ENCODE measurements at regions not wholly inside any gene's neighbourhood (a gene's known extent, or its start where the extent isn't known, plus 50 kb on each side); places are given as distances from the start of the nearest gene placed in this dataset.
"Not testable (repeated sequence)": the region's sequence is repeated elsewhere in the genome, so short reads cannot be mapped to it uniquely, and the experiment has no call there.

GRCh38 chr15:46946953-46947352 is 770.4 kb upstream of the SEMA6D start:
- H3K4me3 ChIP-seq (ENCODE audit: low read length), result no peak overlapping the region
- H3K4me1 ChIP-seq (ENCODE audit: control insufficient read depth, insufficient read depth, low read length), result no peaks in the 10 kb centered on the region
- H3K4me2 ChIP-seq (ENCODE audit: low read length), result no peak overlapping the region
- H3K9ac ChIP-seq (ENCODE audit: low read depth, low read length), result no peak overlapping the region
- H3K27me3 ChIP-seq (ENCODE audit: control insufficient read depth, insufficient read depth, low read length), result no peaks in the 10 kb centered on the region
- peaks cover 13% of the 10 kb centered on the region for H3K9me3 ChIP-seq (replicated peaks; ENCODE audit: low read length)
- H3K36me3 ChIP-seq (ENCODE audit: insufficient read depth, low read length), result no peaks in the 10 kb centered on the region

- no peak overlapping the region for H3K9ac ChIP-seq (ENCODE audit: low read depth, low read length)
- H3K36me3 ChIP-seq (ENCODE audit: insufficient read depth, low read length), result no peaks in the 10 kb centered on the region
- no peak overlapping the region for H3K4me3 ChIP-seq (ENCODE audit: low read length)
- H3K27me3 ChIP-seq (ENCODE audit: control insufficient read depth, insufficient read depth, low read length), result no peaks in the 10 kb centered on the region
- peaks cover under 1% of the 10 kb centered on the region for H3K9me3 ChIP-seq (replicated peaks; ENCODE audit: low read length)
- H3K4me2 ChIP-seq (ENCODE audit: low read length), result no peak overlapping the region
- no peaks in the 10 kb centered on the region for H3K4me1 ChIP-seq (ENCODE audit: control insufficient read depth, insufficient read depth, low read length)
Observed at GRCh38 chr15:46955576-46955975, 761.7 kb upstream of the SEMA6D start.

- Histone ChIP-seq H3K9ac (ENCODE audit: low read depth, low read length) (no peak overlapping the region), H3K27me3 (ENCODE audit: control insufficient read depth, insufficient read depth, low read length) (no peaks in the 10 kb centered on the region), H3K9me3 (replicated peaks; ENCODE audit: low read length) (no peaks in the 10 kb centered on the region), H3K36me3 (ENCODE audit: insufficient read depth, low read length) (no peaks in the 10 kb centered on the region), H3K4me2 (ENCODE audit: low read length) (no peak overlapping the region), H3K4me3 (ENCODE audit: low read length) (no peak overlapping the region), H3K4me1 (ENCODE audit: control insufficient read depth, insufficient read depth, low read length) (no peaks in the 10 kb centered on the region)
Observed at GRCh38 chr15:46956456-46956855, 760.8 kb upstream of the SEMA6D start.

GRCh38 chr15:46956881-46957280 is 760.4 kb upstream of the SEMA6D start:
- Histone ChIP-seq H3K36me3 (ENCODE audit: insufficient read depth, low read length) (no peaks in the 10 kb centered on the region), H3K4me2 (ENCODE audit: low read length) (no peak overlapping the region)

GRCh38 chr15:46960581-46960980 is 756.7 kb upstream of the SEMA6D start:
- Histone ChIP-seq H3K4me3 (ENCODE audit: low read length) (no peak overlapping the region), H3K27me3 (ENCODE audit: control insufficient read depth, insufficient read depth, low read length) (no peaks in the 10 kb centered on the region), H3K9ac (ENCODE audit: low read depth, low read length) (no peak overlapping the region), H3K36me3 (ENCODE audit: insufficient read depth, low read length) (no peaks in the 10 kb centered on the region), H3K4me1 (ENCODE audit: control insufficient read depth, insufficient read depth, low read length) (no peaks in the 10 kb centered on the region), H3K9me3 (replicated peaks; ENCODE audit: low read length) (no peaks in the 10 kb centered on the region), H3K4me2 (ENCODE audit: low read length) (no peak overlapping the region)

More at GRCh38 chr15:46956881-46957280, 760.4 kb upstream of the SEMA6D start:
- H3K9me3 ChIP-seq (replicated peaks; ENCODE audit: low read length), result no peaks in the 10 kb centered on the region
- no peaks in the 10 kb centered on the region for H3K27me3 ChIP-seq (ENCODE audit: control insufficient read depth, insufficient read depth, low read length)
- H3K4me1 ChIP-seq (ENCODE audit: control insufficient read depth, insufficient read depth, low read length), result no peaks in the 10 kb centered on the region
- no peak overlapping the region for H3K4me3 ChIP-seq (ENCODE audit: low read length)
- H3K9ac ChIP-seq (ENCODE audit: low read depth, low read length), result no peak overlapping the region

GRCh38 chr15:46961795-46962194 is 755.5 kb upstream of the SEMA6D start:
- Histone ChIP-seq H3K4me1 (ENCODE audit: control insufficient read depth, insufficient read depth, low read length) (no peaks in the 10 kb centered on the region), H3K9ac (ENCODE audit: low read depth, low read length) (no peak overlapping the region), H3K4me2 (ENCODE audit: low read length) (no peak overlapping the region), H3K27me3 (ENCODE audit: control insufficient read depth, insufficient read depth, low read length) (no peaks in the 10 kb centered on the region), H3K9me3 (replicated peaks; ENCODE audit: low read length) (no peaks in the 10 kb centered on the region), H3K4me3 (ENCODE audit: low read length) (no peak overlapping the region), H3K36me3 (ENCODE audit: insufficient read depth, low read length) (no peaks in the 10 kb centered on the region)

GRCh38 chr15:46988055-46988454 is 729.2 kb upstream of the SEMA6D start:
- not testable (repeated sequence) for H3K4me3 ChIP-seq (ENCODE audit: low read length); H3K4me1 ChIP-seq (ENCODE audit: control insufficient read depth, insufficient read depth, low read length); H3K9ac ChIP-seq (ENCODE audit: low read depth, low read length); H3K27me3 ChIP-seq (ENCODE audit: control insufficient read depth, insufficient read depth, low read length); H3K9me3 ChIP-seq (replicated peaks; ENCODE audit: low read length); H3K36me3 ChIP-seq (ENCODE audit: insufficient read depth, low read length); H3K4me2 ChIP-seq (ENCODE audit: low read length)

GRCh38 chr15:46996359-46996758 is 720.9 kb upstream of the SEMA6D start:
- H3K9me3 ChIP-seq (replicated peaks; ENCODE audit: low read length), result peaks cover 2% of the 10 kb centered on the region

GRCh38 chr15:46997501-46997900 is 719.8 kb upstream of the SEMA6D start:
- H3K9ac ChIP-seq (ENCODE audit: low read depth, low read length), result no peak overlapping the region
- no peak overlapping the region for H3K4me3 ChIP-seq (ENCODE audit: low read length)
- H3K36me3 ChIP-seq (ENCODE audit: insufficient read depth, low read length), result no peaks in the 10 kb centered on the region
- H3K4me2 ChIP-seq (ENCODE audit: low read length), result no peak overlapping the region
- peaks cover 2% of the 10 kb centered on the region for H3K9me3 ChIP-seq (replicated peaks; ENCODE audit: low read length)
- H3K4me1 ChIP-seq (ENCODE audit: control insufficient read depth, insufficient read depth, low read length), result no peaks in the 10 kb centered on the region
- no peaks in the 10 kb centered on the region for H3K27me3 ChIP-seq (ENCODE audit: control insufficient read depth, insufficient read depth, low read length)

More at GRCh38 chr15:46996359-46996758, 720.9 kb upstream of the SEMA6D start:
- Histone ChIP-seq H3K4me3 (ENCODE audit: low read length) (no peak overlapping the region), H3K9ac (ENCODE audit: low read depth, low read length) (no peak overlapping the region), H3K4me2 (ENCODE audit: low read length) (no peak overlapping the region), H3K4me1 (ENCODE audit: control insufficient read depth, insufficient read depth, low read length) (no peaks in the 10 kb centered on the region), H3K36me3 (ENCODE audit: insufficient read depth, low read length) (no peaks in the 10 kb centered on the region), H3K27me3 (ENCODE audit: control insufficient read depth, insufficient read depth, low read length) (no peaks in the 10 kb centered on the region)

- no peaks in the 10 kb centered on the region for H3K36me3 ChIP-seq (ENCODE audit: insufficient read depth, low read length)
- no peaks in the 10 kb centered on the region for H3K27me3 ChIP-seq (ENCODE audit: control insufficient read depth, insufficient read depth, low read length)
- no peak overlapping the region for H3K4me3 ChIP-seq (ENCODE audit: low read length)
- peaks cover 5% of the 10 kb centered on the region for H3K9me3 ChIP-seq (replicated peaks; ENCODE audit: low read length)
- H3K4me1 ChIP-seq (ENCODE audit: control insufficient read depth, insufficient read depth, low read length), result no peaks in the 10 kb centered on the region
- H3K4me2 ChIP-seq (ENCODE audit: low read length), result no peak overlapping the region
- no peak overlapping the region for H3K9ac ChIP-seq (ENCODE audit: low read depth, low read length)
Observed at GRCh38 chr15:47003568-47003967, 713.7 kb upstream of the SEMA6D start.

- H3K27me3 ChIP-seq (ENCODE audit: control insufficient read depth, insufficient read depth, low read length), result no peaks in the 10 kb centered on the region
- no peak overlapping the region for H3K4me2 ChIP-seq (ENCODE audit: low read length)
- H3K4me1 ChIP-seq (ENCODE audit: control insufficient read depth, insufficient read depth, low read length), result no peaks in the 10 kb centered on the region
- H3K4me3 ChIP-seq (ENCODE audit: low read length), result no peak overlapping the region
- no peaks in the 10 kb centered on the region for H3K36me3 ChIP-seq (ENCODE audit: insufficient read depth, low read length)
- peaks cover 7% of the 10 kb centered on the region for H3K9me3 ChIP-seq (replicated peaks; ENCODE audit: low read length)
- H3K9ac ChIP-seq (ENCODE audit: low read depth, low read length), result no peak overlapping the region
Observed at GRCh38 chr15:47013446-47013845, 703.9 kb upstream of the SEMA6D start.

- H3K9me3 ChIP-seq (replicated peaks; ENCODE audit: low read length), result peaks cover 7% of the 10 kb centered on the region
- H3K4me1 ChIP-seq (ENCODE audit: control insufficient read depth, insufficient read depth, low read length), result no peaks in the 10 kb centered on the region
- H3K36me3 ChIP-seq (ENCODE audit: insufficient read depth, low read length), result no peaks in the 10 kb centered on the region
- H3K4me2 ChIP-seq (ENCODE audit: low read length), result no peak overlapping the region
- H3K27me3 ChIP-seq (ENCODE audit: control insufficient read depth, insufficient read depth, low read length), result no peaks in the 10 kb centered on the region
- H3K9ac ChIP-seq (ENCODE audit: low read depth, low read length), result no peak overlapping the region
- H3K4me3 ChIP-seq (ENCODE audit: low read length), result no peak overlapping the region
Observed at GRCh38 chr15:47027322-47027946, 689.9 kb upstream of the SEMA6D start.

Data from skeletal muscle satellite cell (primary cell).